Keratinocyte (primary cell): ENCODE measurements at regions not wholly inside any gene's neighbourhood (a gene's known extent, or its start where the extent isn't known, plus 50 kb on each side); places are given as distances from the start of the nearest gene placed in this dataset.

Experiments
- DNase-seq: peaks from one replicate; pipeline ENCODE4 v3.0.0-alpha.2; 2011; ENCODE audit warnings: low read depth, missing footprints, low spot score
- FAIRE-seq: peaks from 2 replicates; lab custom pipeline; 2011; peaks lifted over from hg19 to GRCh38; lab: Jason Lieb, UNC
- H2AFZ ChIP-seq: 2 replicates; pipeline ENCODE4 v1.6.0; 2012; ENCODE audit warnings: low read length, control low read depth, inconsistent platforms; ENCODE audit not compliant: control insufficient read depth
- H3K27ac ChIP-seq: 2 replicates; pipeline ENCODE4 v1.5.1; 2011; ENCODE audit warnings: low read length; ENCODE audit not compliant: control insufficient read depth, insufficient read depth
- H3K27me3 ChIP-seq: 3 replicates; pipeline ENCODE4 v1.6.0; 2011; ENCODE audit warnings: low read length; ENCODE audit not compliant: control insufficient read depth, insufficient read depth; ENCODE audit errors: extremely low read depth
- H3K36me3 ChIP-seq, 2 experiments: 2 replicates in 1 of 2; 3 replicates in 1 of 2; pipeline ENCODE4 v1.5.1; 2011; ENCODE audit warnings: low read length in 2 of 2, mild to moderate bottlenecking in 1 of 2; ENCODE audit not compliant: control insufficient read depth in 2 of 2, insufficient read depth in 2 of 2; ENCODE audit errors: extremely low read depth in 1 of 2
- H3K4me1 ChIP-seq: 3 replicates; pipeline ENCODE4 v1.5.1; 2011; ENCODE audit warnings: low read length; ENCODE audit not compliant: control insufficient read depth, insufficient read depth; ENCODE audit errors: extremely low read depth
- H3K4me2 ChIP-seq: 3 replicates; pipeline ENCODE4 v1.6.0; 2011; ENCODE audit warnings: low read depth, low read length; ENCODE audit not compliant: control insufficient read depth, insufficient read depth; ENCODE audit errors: extremely low read depth
- H3K4me3 ChIP-seq, 3 experiments: fragments of 200-600 bp in 1 of 3; sonication (generic) in 1 of 3; 2 replicates in 2 of 3; 3 replicates in 1 of 3; pipeline ENCODE4 v1.5.1; 2011 to 2016; ENCODE audit warnings: low read length in 3 of 3, mild to moderate bottlenecking in 3 of 3, control low read depth in 2 of 3, inconsistent platforms in 1 of 3, low read depth in 1 of 3, mixed read lengths in 1 of 3, mixed run types in 1 of 3, moderate library complexity in 1 of 3; ENCODE audit not compliant: control insufficient read depth in 2 of 3, insufficient read depth in 2 of 3; ENCODE audit errors: extremely low read depth in 1 of 3
- H3K79me2 ChIP-seq: 2 replicates; pipeline ENCODE4 v1.6.0; 2012; ENCODE audit warnings: low read length; ENCODE audit not compliant: control insufficient read depth, insufficient read depth
- H3K9ac ChIP-seq: 3 replicates; pipeline ENCODE4 v1.6.0; 2011; ENCODE audit warnings: low read length; ENCODE audit not compliant: control insufficient read depth, insufficient read depth; ENCODE audit errors: extremely low read depth
- H3K9me1 ChIP-seq: 3 replicates; pipeline ENCODE4 v1.6.0; 2011; ENCODE audit warnings: low read length; ENCODE audit not compliant: control insufficient read depth, insufficient read depth; ENCODE audit errors: extremely low read depth
- H3K9me3 ChIP-seq: 2 replicates; pipeline ENCODE4 v1.5.1; 2012; ENCODE audit warnings: low read depth, low read length; ENCODE audit not compliant: control insufficient read depth
- H4K20me1 ChIP-seq: 3 replicates; pipeline ENCODE4 v1.6.0; 2011; ENCODE audit warnings: low read length; ENCODE audit not compliant: control insufficient read depth, insufficient read depth; ENCODE audit errors: extremely low read depth
- CTCF ChIP-seq, 3 experiments: IDR thresholded peaks in 1 of 3; conservative IDR thresholded peaks in 1 of 3; optimal IDR thresholded peaks in 1 of 3; 2 replicates in 2 of 3; 3 replicates in 1 of 3; pipeline versions ENCODE3 to v1.5.1; 2011; ENCODE audit warnings: low read length in 3 of 3, mild to moderate bottlenecking in 3 of 3, moderate library complexity in 2 of 3, control low read depth in 1 of 3, inconsistent platforms in 1 of 3; ENCODE audit not compliant: insufficient read depth in 2 of 3; ENCODE audit errors: extremely low read depth in 1 of 3
- EZH2 ChIP-seq: IDR thresholded peaks from one replicate; pipeline ENCODE4 v1.6.1; 2012; ENCODE audit warnings: inconsistent platforms, mild to moderate bottlenecking, low read length, moderate library complexity
- dilution Hi-C: fragments of 300-500 bp; cut with MboI; formaldehyde crosslinking; loops from one replicate; pipeline ENCODE4 v1.7.0; 2020; ENCODE audit warnings: low sequenced_read_pairs; ENCODE audit not compliant: extremely low pct_ligation_motif_present

- Histone ChIP-seq H3K79me2 (no peaks in the 10 kb centered on the region), H3K9me1 (no peaks in the 10 kb centered on the region), H3K4me2 (no peak overlapping the region), H3K36me3 (no peaks in the 10 kb centered on the region), H3K27ac (no peak overlapping the region), H3K9ac (no peak overlapping the region), H3K27me3 (no peaks in the 10 kb centered on the region), H3K4me1 (no peaks in the 10 kb centered on the region), H2AFZ (no peak overlapping the region), H3K4me3 (no peak overlapping the region), H4K20me1 (no peaks in the 10 kb centered on the region), H3K9me3 (peaks cover 9% of the 10 kb centered on the region)
- dilution Hi-C loops: no loop called here
- TF ChIP-seq EZH2 (no peak), CTCF (optimal IDR thresholded peaks at IDR 0.05 in 1 of 3, IDR thresholded peaks at IDR 0.05 in 1 of 3, conservative IDR thresholded peaks at IDR 0.05 in 1 of 3; ENCODE audit: extremely low read depth in 1 of 3, insufficient read depth in 2 of 3, low read length in 3 of 3) (no peak)
- FAIRE-seq (no peak), DNase-seq (no peak)
These were observed 370.2 kb downstream of the CTTN start for GRCh38 chr11:70768346-70769095.

DNA sequence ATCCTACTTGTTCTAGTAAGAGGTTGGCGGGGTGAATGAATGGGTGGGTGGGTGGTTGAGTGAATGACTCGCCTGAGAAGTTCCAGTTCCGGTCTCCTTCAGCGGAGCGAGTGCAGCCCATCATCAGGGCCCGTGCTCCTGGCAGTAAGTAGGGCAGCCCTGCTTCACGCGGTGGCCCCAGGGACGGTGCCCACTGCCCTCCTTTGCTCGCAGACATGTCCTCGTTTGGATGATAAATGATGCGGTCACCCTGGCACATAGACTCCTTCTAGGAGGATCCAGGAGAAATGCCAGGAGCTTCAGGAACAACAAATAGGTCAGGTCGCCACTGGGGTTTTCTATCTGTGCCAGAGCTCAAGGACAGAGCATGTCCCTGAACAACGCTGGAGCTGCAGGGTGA lies 370.8 kb downstream of the CTTN start:
- TF ChIP-seq EZH2: no peak
- TF ChIP-seq CTCF (optimal IDR thresholded peaks at IDR 0.05 in 1 of 3, IDR thresholded peaks at IDR 0.05 in 1 of 3, conservative IDR thresholded peaks at IDR 0.05 in 1 of 3; ENCODE audit: extremely low read depth in 1 of 3, insufficient read depth in 2 of 3, low read length in 3 of 3): no peak
- no peak overlapping the region for H3K27ac ChIP-seq
- H2AFZ ChIP-seq: no peak overlapping the region
- no peaks in the 10 kb centered on the region for H3K36me3 ChIP-seq
- H4K20me1 ChIP-seq: no peaks in the 10 kb centered on the region
- H3K79me2 ChIP-seq: no peaks in the 10 kb centered on the region
- H3K4me3 ChIP-seq: no peak overlapping the region
- dilution Hi-C loops: no loop called here
- H3K4me1 ChIP-seq: no peaks in the 10 kb centered on the region
- no peak overlapping the region for H3K9ac ChIP-seq
- no peaks in the 10 kb centered on the region for H3K9me1 ChIP-seq
- no peaks in the 10 kb centered on the region for H3K27me3 ChIP-seq
- H3K4me2 ChIP-seq: no peak overlapping the region
- H3K9me3 ChIP-seq: peaks cover 8% of the 10 kb centered on the region
- no peak for DNase-seq
- FAIRE-seq: no peak
